Testis (tissue), 2 donors: ENCODE measurements at regions not wholly inside any gene's neighbourhood (a gene's known extent, or its start where the extent isn't known, plus 50 kb on each side); places are given as distances from the start of the nearest gene placed in this dataset.

Experiments used
- CTCF ChIP-seq, 3 experiments: fragments of 450-650 bp in 2 of 3; fragments of 200-600 bp in 1 of 3; sonication (generic) in 1 of 3; IDR thresholded peaks; one replicate each; pipeline ENCODE4 v1.5.1; 2016 to 2019; ENCODE audit warnings: antibody characterized with exemption in 3 of 3, mild to moderate bottlenecking in 2 of 3, moderate library complexity in 1 of 3
- POLR2A ChIP-seq: fragments of 450-650 bp; IDR thresholded peaks from one replicate; pipeline ENCODE4 v1.6.1; 2017; ENCODE audit warnings: antibody characterized with exemption, mild to moderate bottlenecking, moderate library complexity

- TF ChIP-seq CTCF (IDR thresholded peaks at IDR 0.05) (no peak), POLR2A (no peak)
These were observed 430.8 kb upstream of the C1orf87 start for GRCh38 chr1:60504206-60504840.
